ENCODE measurements at regions not wholly inside any gene's neighbourhood (a gene's known extent, or its start where the extent isn't known, plus 50 kb on each side); places are given as distances from the start of the nearest gene placed in this dataset.

DNA sequence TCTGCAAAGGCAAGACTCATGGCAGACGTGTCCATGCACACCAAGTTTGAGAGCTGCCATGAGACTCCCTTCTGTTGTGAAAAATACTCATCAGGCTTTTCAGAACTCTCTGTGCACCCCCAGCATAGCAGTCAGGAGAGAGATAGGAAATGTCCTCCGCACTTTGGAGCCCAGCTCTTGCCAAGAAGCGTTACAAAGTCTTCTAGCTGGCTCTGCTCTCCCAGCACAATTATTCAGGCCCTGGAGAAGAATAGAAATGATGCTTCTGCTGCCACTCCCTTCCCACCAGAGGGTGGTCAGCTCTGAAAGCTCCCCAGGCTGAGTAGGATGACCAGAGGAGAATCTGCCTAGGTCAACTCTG, 594.4 kb upstream of the ID2 start:
- TF ChIP-seq Cebpa-rat (IDR thresholded peaks at IDR 0.05): no peak
- Histone ChIP-seq H3K9me3 (replicated peaks in 1 of 11) (peaks cover 0 to 8% (median 0%) of the 10 kb centered on the region in 11 experiments; a peak in 2 of 22 replicates), H3K27me3 (no peaks in the 10 kb centered on the region), H3K4me3 (no peak overlapping the region), H3K4me2 (peak overlapping the region in 4 of 11 experiments; percentile 24 to 63 (median 50); a peak in 7 of 22 replicates), H4K20me1 (no peaks in the 10 kb centered on the region), H3K27ac (0 out of 22 replicates have a peak overlapping the region, but pooled peaks of 1 of the 11 experiments have one; percentile 1), H3K4me1 (peaks cover 0 to 28% (median 6%) of the 10 kb centered on the region in 10 experiments; a peak in 13 of 20 replicates), H3K9ac (no peak overlapping the region), H3K36me3 (no peaks in the 10 kb centered on the region)

GRCh38 chr2:8088810-8089209, 593.0 kb upstream of the ID2 start:
- H4K20me1 ChIP-seq: no peaks in the 10 kb centered on the region
- no peaks in the 10 kb centered on the region for H3K27me3 ChIP-seq
- H3K9me3 ChIP-seq (replicated peaks in 1 of 11): peaks cover 0 to 8% (median 0%) of the 10 kb centered on the region in 11 experiments; a peak in 2 of 22 replicates
- H3K36me3 ChIP-seq: no peaks in the 10 kb centered on the region
- peaks cover 0 to 28% (median 6%) of the 10 kb centered on the region in 10 experiments; a peak in 13 of 20 replicates for H3K4me1 ChIP-seq
- H3K4me2 ChIP-seq: no peak overlapping the region
- no peak overlapping the region for H3K27ac ChIP-seq
- TF ChIP-seq Cebpa-rat (IDR thresholded peaks at IDR 0.05): no peak
- H3K9ac ChIP-seq: no peak overlapping the region
- no peak overlapping the region for H3K4me3 ChIP-seq

- H3K4me3 ChIP-seq: no peak overlapping the region
- no peaks in the 10 kb centered on the region for H3K27me3 ChIP-seq
- no peaks in the 10 kb centered on the region for H3K36me3 ChIP-seq
- H3K9me3 ChIP-seq (replicated peaks in 1 of 11): peaks cover 0 to 8% (median 0%) of the 10 kb centered on the region in 11 experiments; a peak in 2 of 22 replicates
- peaks cover 0 to 28% (median 6%) of the 10 kb centered on the region in 10 experiments; a peak in 13 of 20 replicates for H3K4me1 ChIP-seq
- H4K20me1 ChIP-seq: no peaks in the 10 kb centered on the region; a peak in 1 of 22 replicates
- no peak overlapping the region for H3K9ac ChIP-seq
- no peak overlapping the region for H3K27ac ChIP-seq
- no peak for TF ChIP-seq Cebpa-rat (IDR thresholded peaks at IDR 0.05)
- H3K4me2 ChIP-seq: no peak overlapping the region
These were observed 592.3 kb upstream of the ID2 start for GRCh38 chr2:8089596-8089995.

- H3K4me1 ChIP-seq: peaks cover 0 to 28% (median 6%) of the 10 kb centered on the region in 10 experiments; a peak in 13 of 20 replicates
- peak in 6 of 11 experiments; percentile 17 to 50 (median 36); a peak in 2 of 22 replicates for TF ChIP-seq Cebpa-rat (IDR thresholded peaks at IDR 0.05)
- peaks cover 0 to 8% (median 0%) of the 10 kb centered on the region in 11 experiments; a peak in 2 of 22 replicates for H3K9me3 ChIP-seq (replicated peaks in 1 of 11)
- no peaks in the 10 kb centered on the region for H3K27me3 ChIP-seq
- no peaks in the 10 kb centered on the region for H3K36me3 ChIP-seq
- H4K20me1 ChIP-seq: no peaks in the 10 kb centered on the region; a peak in 1 of 22 replicates
- no peak overlapping the region; a peak in 1 of 22 replicates for H3K9ac ChIP-seq
- H3K4me3 ChIP-seq: no peak overlapping the region
- H3K27ac ChIP-seq: peak overlapping the region in 9 of 11 experiments; percentile 1 to 68 (median 55); a peak in 13 of 22 replicates
- peak overlapping the region in 7 of 11 experiments; percentile 6 to 51 (median 41); a peak in 12 of 22 replicates for H3K4me2 ChIP-seq
These were observed 590.8 kb upstream of the ID2 start for GRCh38 chr2:8090748-8091700.

- no peak overlapping the region for H3K4me3 ChIP-seq
- H3K9me3 ChIP-seq (replicated peaks in 1 of 11): peaks cover 4 to 13% (median 8%) of the 10 kb centered on the region in 11 experiments; a peak in 12 of 22 replicates
- no peaks in the 10 kb centered on the region; a peak in 1 of 22 replicates for H4K20me1 ChIP-seq
- no peak overlapping the region for H3K4me2 ChIP-seq
- no peaks in the 10 kb centered on the region for H3K27me3 ChIP-seq
- no peak for TF ChIP-seq Cebpa-rat (IDR thresholded peaks at IDR 0.05)
- H3K36me3 ChIP-seq: no peaks in the 10 kb centered on the region
- no peak overlapping the region for H3K9ac ChIP-seq
- H3K4me1 ChIP-seq: peaks cover 0 to 15% (median 6%) of the 10 kb centered on the region in 10 experiments; a peak in 13 of 20 replicates
- no peak overlapping the region for H3K27ac ChIP-seq
These were observed 587.3 kb upstream of the ID2 start for GRCh38 chr2:8094526-8094925.

- Histone ChIP-seq H3K27ac (no peak overlapping the region), H3K9me3 (replicated peaks in 1 of 11) (peaks cover 4 to 10% (median 8%) of the 10 kb centered on the region in 11 experiments; a peak in 11 of 22 replicates), H3K36me3 (no peaks in the 10 kb centered on the region), H3K9ac (no peak overlapping the region), H4K20me1 (no peaks in the 10 kb centered on the region; a peak in 1 of 22 replicates), H3K4me3 (no peak overlapping the region), H3K4me2 (no peak overlapping the region), H3K4me1 (peaks cover 0 to 7% (median 1%) of the 10 kb centered on the region in 10 experiments; a peak in 11 of 20 replicates), H3K27me3 (no peaks in the 10 kb centered on the region)
- no peak for TF ChIP-seq Cebpa-rat (IDR thresholded peaks at IDR 0.05)
These were observed 585.9 kb upstream of the ID2 start for GRCh38 chr2:8095978-8096377.

DNA sequence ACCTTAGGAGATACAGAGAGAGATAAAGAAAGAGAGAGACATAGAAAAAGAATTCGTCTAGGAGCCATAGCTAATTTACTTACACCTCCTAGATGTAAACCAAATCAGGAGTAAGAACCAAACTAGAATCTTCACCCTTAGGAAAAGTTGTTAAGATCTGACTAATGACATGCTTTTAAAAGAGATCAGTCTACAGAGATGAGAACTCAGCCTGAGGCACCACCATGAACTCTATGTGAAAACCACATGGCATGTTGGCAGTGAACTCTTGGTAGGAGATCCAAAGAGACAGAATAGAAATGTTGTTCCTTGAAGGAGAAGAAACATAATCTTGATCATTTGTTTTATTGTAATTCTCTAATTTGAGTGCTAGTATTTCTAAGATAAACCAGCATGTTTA, 585.4 kb upstream of the ID2 start:
- Histone ChIP-seq H3K27ac (no peak overlapping the region), H3K4me1 (peaks cover 0 to 2% (median 0%) of the 10 kb centered on the region in 10 experiments; a peak in 4 of 20 replicates), H3K36me3 (no peaks in the 10 kb centered on the region), H3K9ac (no peak overlapping the region), H3K4me3 (no peak overlapping the region), H4K20me1 (no peaks in the 10 kb centered on the region; a peak in 1 of 22 replicates), H3K9me3 (replicated peaks in 1 of 11) (peaks cover 4 to 10% (median 8%) of the 10 kb centered on the region in 11 experiments; a peak in 11 of 22 replicates), H3K27me3 (no peaks in the 10 kb centered on the region), H3K4me2 (no peak overlapping the region)
- TF ChIP-seq Cebpa-rat (IDR thresholded peaks at IDR 0.05): no peak

- H3K4me1 ChIP-seq: no peaks in the 10 kb centered on the region
- no peaks in the 10 kb centered on the region for H3K27me3 ChIP-seq
- no peaks in the 10 kb centered on the region for H3K36me3 ChIP-seq
- TF ChIP-seq Cebpa-rat (IDR thresholded peaks at IDR 0.05): no peak
- peaks cover 4 to 10% (median 8%) of the 10 kb centered on the region in 11 experiments; a peak in 11 of 22 replicates for H3K9me3 ChIP-seq (replicated peaks in 1 of 11)
- no peak overlapping the region for H3K4me2 ChIP-seq
- no peak overlapping the region for H3K9ac ChIP-seq
- no peak overlapping the region for H3K4me3 ChIP-seq
- H4K20me1 ChIP-seq: no peaks in the 10 kb centered on the region; a peak in 1 of 22 replicates
- H3K27ac ChIP-seq: no peak overlapping the region
These were observed 583.2 kb upstream of the ID2 start for GRCh38 chr2:8098476-8099266.

Data from BLaER1 treated with 17β-estradiol and CSF1 and Interleukin-3, amounts not matched to agents 10 nM and 100 nM (cell line).